ENCODE measurements at regions not wholly inside any gene's neighbourhood (a gene's known extent, or its start where the extent isn't known, plus 50 kb on each side); places are given as distances from the start of the nearest gene placed in this dataset.
A peak's percentile ranks its signal among the peaks of the same experiment; 100 is the strongest.

GRCh38 chr9:113708821-113709713 is 167.0 kb upstream of the ZNF618 start:
- TF ChIP-seq, protein P1, sequence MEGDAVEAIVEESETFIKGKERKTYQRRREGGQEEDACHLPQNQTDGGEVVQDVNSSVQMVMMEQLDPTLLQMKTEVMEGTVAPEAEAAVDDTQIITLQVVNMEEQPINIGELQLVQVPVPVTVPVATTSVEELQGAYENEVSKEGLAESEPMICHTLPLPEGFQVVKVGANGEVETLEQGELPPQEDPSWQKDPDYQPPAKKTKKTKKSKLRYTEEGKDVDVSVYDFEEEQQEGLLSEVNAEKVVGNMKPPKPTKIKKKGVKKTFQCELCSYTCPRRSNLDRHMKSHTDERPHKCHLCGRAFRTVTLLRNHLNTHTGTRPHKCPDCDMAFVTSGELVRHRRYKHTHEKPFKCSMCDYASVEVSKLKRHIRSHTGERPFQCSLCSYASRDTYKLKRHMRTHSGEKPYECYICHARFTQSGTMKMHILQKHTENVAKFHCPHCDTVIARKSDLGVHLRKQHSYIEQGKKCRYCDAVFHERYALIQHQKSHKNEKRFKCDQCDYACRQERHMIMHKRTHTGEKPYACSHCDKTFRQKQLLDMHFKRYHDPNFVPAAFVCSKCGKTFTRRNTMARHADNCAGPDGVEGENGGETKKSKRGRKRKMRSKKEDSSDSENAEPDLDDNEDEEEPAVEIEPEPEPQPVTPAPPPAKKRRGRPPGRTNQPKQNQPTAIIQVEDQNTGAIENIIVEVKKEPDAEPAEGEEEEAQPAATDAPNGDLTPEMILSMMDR (IDR thresholded peaks at IDR 0.05): no peak
- Mint-ChIP-seq H3K27me3 (ENCODE audit: unreplicated experiment) (peaks cover 53% of the 10 kb centered on the region), H3K27ac (ENCODE audit: unreplicated experiment) (no peak overlapping the region), H3K36me3 (ENCODE audit: unreplicated experiment) (no peaks in the 10 kb centered on the region), H3K4me1 (ENCODE audit: unreplicated experiment) (peaks cover 5% of the 10 kb centered on the region), H3K4me3 (ENCODE audit: unreplicated experiment) (no peak overlapping the region), H3K9me3 (ENCODE audit: unreplicated experiment) (peaks cover 4% of the 10 kb centered on the region)
- peak; percentile 49 for DNase-seq (ENCODE audit: extremely low spot score, unreplicated experiment)

DNA sequence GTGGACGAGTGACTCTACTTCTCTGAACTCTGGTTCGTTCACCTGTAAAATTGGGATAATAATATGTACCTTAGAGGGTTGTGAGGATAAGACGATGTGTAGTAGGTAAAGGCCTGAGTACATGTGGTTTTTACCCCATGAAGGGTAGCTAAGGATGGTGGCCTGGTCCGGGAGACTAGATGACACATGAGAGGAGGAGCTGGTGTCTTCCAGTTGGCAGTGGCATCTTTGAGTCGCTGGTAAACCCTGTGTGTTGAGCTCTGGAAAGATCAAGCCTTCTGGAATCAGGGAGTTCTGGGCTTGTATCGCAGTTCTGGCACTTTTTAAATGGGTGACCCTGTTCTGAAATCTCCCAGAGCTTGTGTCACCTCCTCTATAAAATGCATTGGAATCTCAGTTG is 166.4 kb upstream of the ZNF618 start:
- peaks cover 52% of the 10 kb centered on the region for H3K27me3 Mint-ChIP-seq (ENCODE audit: unreplicated experiment)
- peaks cover 9% of the 10 kb centered on the region for H3K9me3 Mint-ChIP-seq (ENCODE audit: unreplicated experiment)
- H3K4me1 Mint-ChIP-seq (ENCODE audit: unreplicated experiment): peaks cover 5% of the 10 kb centered on the region
- no peak overlapping the region for H3K27ac Mint-ChIP-seq (ENCODE audit: unreplicated experiment)
- TF ChIP-seq, protein P1 (IDR thresholded peaks at IDR 0.05): no peak
- H3K36me3 Mint-ChIP-seq (ENCODE audit: unreplicated experiment): no peaks in the 10 kb centered on the region
- DNase-seq (ENCODE audit: extremely low spot score, unreplicated experiment): peak; percentile 53
- no peak overlapping the region for H3K4me3 Mint-ChIP-seq (ENCODE audit: unreplicated experiment)

- no peak overlapping the region for H3K27ac Mint-ChIP-seq (ENCODE audit: unreplicated experiment)
- peak; percentile 46 for DNase-seq (ENCODE audit: extremely low spot score, unreplicated experiment)
- peaks cover 56% of the 10 kb centered on the region for H3K27me3 Mint-ChIP-seq (ENCODE audit: unreplicated experiment)
- no peak overlapping the region for H3K4me3 Mint-ChIP-seq (ENCODE audit: unreplicated experiment)
- no peaks in the 10 kb centered on the region for H3K36me3 Mint-ChIP-seq (ENCODE audit: unreplicated experiment)
- TF ChIP-seq, protein P1 (IDR thresholded peaks at IDR 0.05): no peak
- H3K9me3 Mint-ChIP-seq (ENCODE audit: unreplicated experiment): peaks cover 18% of the 10 kb centered on the region
- H3K4me1 Mint-ChIP-seq (ENCODE audit: unreplicated experiment): peaks cover 5% of the 10 kb centered on the region
Observed at GRCh38 chr9:113711251-113711650, 164.9 kb upstream of the ZNF618 start.

DNA sequence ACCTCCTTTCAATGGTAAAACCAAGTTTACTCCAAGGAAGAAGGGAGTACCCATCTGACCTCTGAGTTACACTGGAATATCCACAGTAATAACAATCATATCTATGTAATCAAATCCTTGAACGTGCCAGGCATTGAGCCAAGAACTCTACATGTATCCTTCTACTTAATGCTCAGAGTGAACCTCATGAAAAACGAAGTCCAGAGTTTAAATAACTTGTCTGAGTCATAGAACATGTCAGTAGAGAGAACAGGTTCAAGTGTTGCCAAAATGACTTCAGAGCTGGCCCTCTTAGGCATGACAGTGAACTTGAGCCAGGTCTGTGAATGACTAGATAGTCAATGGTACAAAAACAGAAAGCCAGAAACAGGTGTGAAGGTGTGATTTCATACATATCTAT is 164.1 kb upstream of the ZNF618 start:
- Mint-ChIP-seq H3K4me1 (ENCODE audit: unreplicated experiment) (peaks cover 5% of the 10 kb centered on the region), H3K27me3 (ENCODE audit: unreplicated experiment) (peaks cover 60% of the 10 kb centered on the region), H3K36me3 (ENCODE audit: unreplicated experiment) (no peaks in the 10 kb centered on the region), H3K27ac (ENCODE audit: unreplicated experiment) (no peak overlapping the region), H3K9me3 (ENCODE audit: unreplicated experiment) (peaks cover 22% of the 10 kb centered on the region), H3K4me3 (ENCODE audit: unreplicated experiment) (no peak overlapping the region)
- TF ChIP-seq, protein P1 (IDR thresholded peaks at IDR 0.05): no peak
- DNase-seq (ENCODE audit: extremely low spot score, unreplicated experiment): peak; percentile 1

- Mint-ChIP-seq H3K27ac (ENCODE audit: unreplicated experiment) (no peak overlapping the region), H3K4me1 (ENCODE audit: unreplicated experiment) (peaks cover 5% of the 10 kb centered on the region), H3K4me3 (ENCODE audit: unreplicated experiment) (no peak overlapping the region), H3K9me3 (ENCODE audit: unreplicated experiment) (peaks cover 18% of the 10 kb centered on the region), H3K27me3 (ENCODE audit: unreplicated experiment) (peaks cover 68% of the 10 kb centered on the region), H3K36me3 (ENCODE audit: unreplicated experiment) (no peaks in the 10 kb centered on the region)
- DNase-seq (ENCODE audit: extremely low spot score, unreplicated experiment): peak; percentile 21
- TF ChIP-seq, protein P1 (IDR thresholded peaks at IDR 0.05): no peak
Observed at GRCh38 chr9:113715086-113715485, 161.0 kb upstream of the ZNF618 start.
